ENCODE measurements at regions not wholly inside any gene's neighbourhood (a gene's known extent, or its start where the extent isn't known, plus 50 kb on each side); places are given as distances from the start of the nearest gene placed in this dataset.

GRCh38 chr10:88116971-88117626 lies 253.7 kb downstream of the PTEN start:
- TF ChIP-seq MYC (IDR thresholded peaks at IDR 0.05; ENCODE audit: low read depth, low read length), result no peak
- TF ChIP-seq CTCF (IDR thresholded peaks at IDR 0.05; ENCODE audit: low read depth, low read length), result no peak
- no peak for TF ChIP-seq MAX (IDR thresholded peaks at IDR 0.05; ENCODE audit: low read depth, low read length)
- no peak for TF ChIP-seq POLR2A (IDR thresholded peaks at IDR 0.05; ENCODE audit: extremely low read depth, insufficient read length)
- no peak overlapping the region for H3K4me3 ChIP-seq (ENCODE audit: low read depth, low read length)
- DNase-seq (ENCODE audit: low read depth), result peak; percentile 25

- DNase-seq (ENCODE audit: low read depth), result peak; percentile 63
- no peak overlapping the region for H3K4me3 ChIP-seq (ENCODE audit: low read depth, low read length)
- TF ChIP-seq MYC (IDR thresholded peaks at IDR 0.05; ENCODE audit: low read depth, low read length) (no peak), MAX (IDR thresholded peaks at IDR 0.05; ENCODE audit: low read depth, low read length) (no peak), CTCF (IDR thresholded peaks at IDR 0.05; ENCODE audit: low read depth, low read length) (no peak)
These were observed 254.6 kb downstream of the PTEN start for GRCh38 chr10:88117869-88118632.

- DNase-seq (ENCODE audit: low read depth), result no peak
- TF ChIP-seq CTCF (IDR thresholded peaks at IDR 0.05; ENCODE audit: low read depth, low read length) (no peak), MYC (IDR thresholded peaks at IDR 0.05; ENCODE audit: low read depth, low read length) (no peak), POLR2A (IDR thresholded peaks at IDR 0.05; ENCODE audit: extremely low read depth, insufficient read length) (no peak), MAX (IDR thresholded peaks at IDR 0.05; ENCODE audit: low read depth, low read length) (no peak)
- H3K4me3 ChIP-seq (ENCODE audit: low read depth, low read length), result no peak overlapping the region
These were observed 255.3 kb downstream of the PTEN start for GRCh38 chr10:88118729-88119128.

GRCh38 chr10:88119160-88119559 lies 255.7 kb downstream of the PTEN start:
- no peak for TF ChIP-seq MYC (IDR thresholded peaks at IDR 0.05; ENCODE audit: low read depth, low read length)
- TF ChIP-seq CTCF (IDR thresholded peaks at IDR 0.05; ENCODE audit: low read depth, low read length), result no peak
- no peak for TF ChIP-seq MAX (IDR thresholded peaks at IDR 0.05; ENCODE audit: low read depth, low read length)
- TF ChIP-seq POLR2A (IDR thresholded peaks at IDR 0.05; ENCODE audit: extremely low read depth, insufficient read length), result no peak
- DNase-seq (ENCODE audit: low read depth), result no peak
- H3K4me3 ChIP-seq (ENCODE audit: low read depth, low read length), result no peak overlapping the region

- TF ChIP-seq CTCF (IDR thresholded peaks at IDR 0.05; ENCODE audit: low read depth, low read length) (no peak), MYC (IDR thresholded peaks at IDR 0.05; ENCODE audit: low read depth, low read length) (no peak), MAX (IDR thresholded peaks at IDR 0.05; ENCODE audit: low read depth, low read length) (no peak), POLR2A (IDR thresholded peaks at IDR 0.05; ENCODE audit: extremely low read depth, insufficient read length) (no peak)
- H3K4me3 ChIP-seq (ENCODE audit: low read depth, low read length), result no peak overlapping the region
- no peak for DNase-seq (ENCODE audit: low read depth)
These were observed 256.6 kb downstream of the PTEN start for GRCh38 chr10:88120075-88120474.

Data from NB4 (cell line).